D721Med (cell line): ENCODE measurements at regions not wholly inside any gene's neighbourhood (a gene's known extent, or its start where the extent isn't known, plus 50 kb on each side); places are given as distances from the start of the nearest gene placed in this dataset.

Experiments used
- DNase-seq: peaks from one replicate; pipeline ENCODE4 v3.0.0; 2011; ENCODE audit warnings: low spot score; ENCODE audit not compliant: insufficient read length
- FAIRE-seq: peaks from 2 replicates; lab custom pipeline; 2011; peaks lifted over from hg19 to GRCh38; lab: Jason Lieb, UNC
- CTCF ChIP-seq: IDR thresholded peaks from 2 replicates; pipeline ENCODE4 v1.5.1; 2012; ENCODE audit warnings: mild to moderate bottlenecking, control low read depth; ENCODE audit not compliant: insufficient read depth; ENCODE audit errors: missing control alignments

GRCh38 chr20:12375967-12376366 is 458.3 kb downstream of the BTBD3 start:
- DNase-seq (no peak), FAIRE-seq (no peak)
- no peak for TF ChIP-seq CTCF

- TF ChIP-seq CTCF = no peak
- no peak for FAIRE-seq
- DNase-seq = no peak
Measured at GRCh38 chr20:12383821-12384220, 466.1 kb downstream of the BTBD3 start.

- no peak for FAIRE-seq
Measured at GRCh38 chr20:12386821-12387220, 469.1 kb downstream of the BTBD3 start.

GRCh38 chr20:12391099-12391498 is 473.4 kb downstream of the BTBD3 start:
- no peak for DNase-seq
- no peak for TF ChIP-seq CTCF
- no peak for FAIRE-seq

More at GRCh38 chr20:12386821-12387220, 469.1 kb downstream of the BTBD3 start:
- TF ChIP-seq CTCF = no peak
- DNase-seq = no peak

- FAIRE-seq (no peak), DNase-seq (no peak)
- TF ChIP-seq CTCF = no peak
Measured at GRCh38 chr20:12394786-12395185, 477.1 kb downstream of the BTBD3 start.

- no peak for FAIRE-seq
- TF ChIP-seq CTCF = no peak
Measured at GRCh38 chr20:12395353-12395752, 477.7 kb downstream of the BTBD3 start.

GRCh38 chr20:12395760-12396159 is 478.1 kb downstream of the BTBD3 start:
- no peak for TF ChIP-seq CTCF
- FAIRE-seq (no peak), DNase-seq (no peak)

More at GRCh38 chr20:12395353-12395752, 477.7 kb downstream of the BTBD3 start:
- no peak for DNase-seq
